ENCODE measurements at regions not wholly inside any gene's neighbourhood (a gene's known extent, or its start where the extent isn't known, plus 50 kb on each side); places are given as distances from the start of the nearest gene placed in this dataset.

DNA sequence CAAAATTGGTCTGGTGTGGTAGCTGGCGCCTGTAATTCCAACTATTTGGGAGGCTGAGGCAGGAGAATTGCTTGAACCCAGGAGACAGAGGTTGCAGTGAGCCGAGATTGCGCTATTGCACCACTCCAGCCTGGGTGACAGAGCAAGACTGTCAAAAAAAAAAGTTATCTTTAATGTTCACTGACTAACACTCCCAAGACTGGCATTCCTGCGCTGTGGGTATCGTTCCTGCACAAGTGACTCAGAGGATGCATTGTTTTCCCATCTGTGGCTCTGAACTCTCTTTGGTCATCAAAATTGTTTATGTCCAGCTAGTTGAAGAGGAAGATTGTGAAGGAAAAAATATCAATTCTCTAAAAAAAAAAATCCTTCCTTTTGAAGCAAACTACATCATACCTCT, 539.0 kb downstream of the SOX11 start:
- TF ChIP-seq CTCF (IDR thresholded peaks at IDR 0.05; ENCODE audit: poor library complexity), result no peak
- no peak for TF ChIP-seq EZH2phosphoT487 (IDR thresholded peaks at IDR 0.05; ENCODE audit: low read depth, severe bottlenecking, unreplicated experiment)

All from hepatocyte (in vitro differentiated cells).